ENCODE measurements at regions not wholly inside any gene's neighbourhood (a gene's known extent, or its start where the extent isn't known, plus 50 kb on each side); places are given as distances from the start of the nearest gene placed in this dataset.

- peak overlapping the region in 11 of 12 donors; percentile 22 to 50 (median 37) for H3K27ac ChIP-seq
- no peaks in the 10 kb centered on the region for H3K9me3 ChIP-seq
- TF ChIP-seq CTCF (IDR thresholded peaks at IDR 0.05) (no peak), POLR2A (IDR thresholded peaks at IDR 0.05) (no peak)
- H3K27me3 ChIP-seq: no peaks in the 10 kb centered on the region
- DNase-seq (no peak), ATAC-seq (no peak)
- no peaks in the 10 kb centered on the region for H3K36me3 ChIP-seq
- H3K4me1 ChIP-seq: peaks cover 0 to 42% (median 32%) of the 10 kb centered on the region in 12 donors
- 52 to 73% (median 62%) methylated on average over 2 of the region's 2 CpGs for WGBS, 4 donors
- intact Hi-C loops (cut with DNase I): no loop called here
- no peak overlapping the region for H3K4me3 ChIP-seq
Observed at GRCh38 chr12:46449856-46450255, 77.3 kb upstream of the SLC38A2 start.

- Histone ChIP-seq H3K9me3 (no peaks in the 10 kb centered on the region), H3K36me3 (no peaks in the 10 kb centered on the region), H3K27ac (peak overlapping the region in 4 of 12 donors; percentile 25 to 44 (median 36)), H3K27me3 (no peaks in the 10 kb centered on the region), H3K4me1 (peaks cover 0 to 43% (median 32%) of the 10 kb centered on the region in 12 donors), H3K4me3 (no peak overlapping the region)
- WGBS, 4 donors: 93 to 95% (median 95%) methylated on average over 4 of the region's 4 CpGs
- intact Hi-C loops (cut with DNase I): no loop called here
- no peak for DNase-seq
- ATAC-seq: no peak
- no peak for TF ChIP-seq POLR2A (IDR thresholded peaks at IDR 0.05)
- no peak for TF ChIP-seq CTCF (IDR thresholded peaks at IDR 0.05)
Observed at GRCh38 chr12:46449316-46449715, 76.7 kb upstream of the SLC38A2 start.

- WGBS, 4 donors: 31 to 43% (median 34%) methylated on average over 2 of the region's 2 CpGs
- intact Hi-C loops (cut with DNase I): no loop called here
Observed at GRCh38 chr12:46446645-46447044, 74.1 kb upstream of the SLC38A2 start.

More at GRCh38 chr12:46446645-46447044, 74.1 kb upstream of the SLC38A2 start:
- no peak for ATAC-seq
- DNase-seq: no peak
- H3K27me3 ChIP-seq: no peaks in the 10 kb centered on the region
- no peaks in the 10 kb centered on the region for H3K36me3 ChIP-seq
- TF ChIP-seq CTCF (IDR thresholded peaks at IDR 0.05) (no peak), POLR2A (IDR thresholded peaks at IDR 0.05) (no peak)
- H3K27ac ChIP-seq: peak overlapping the region in 2 of 12 donors; percentile 24 to 43
- no peaks in the 10 kb centered on the region for H3K9me3 ChIP-seq
- peaks cover 0 to 43% (median 32%) of the 10 kb centered on the region in 12 donors for H3K4me1 ChIP-seq
- no peak overlapping the region for H3K4me3 ChIP-seq

Measured in heart left ventricle (tissue), 16 donors.